Tibial nerve (tissue), 3 donors: ENCODE measurements at regions not wholly inside any gene's neighbourhood (a gene's known extent, or its start where the extent isn't known, plus 50 kb on each side); places are given as distances from the start of the nearest gene placed in this dataset.
"Not testable (repeated sequence)": the region's sequence is repeated elsewhere in the genome, so short reads cannot be mapped to it uniquely, and the experiment has no call there.

Experiments
- CTCF ChIP-seq, 5 experiments: fragments of 200-600 bp in 3 of 5; fragments of 450-650 bp in 2 of 5; sonication (generic) in 3 of 5; IDR thresholded peaks; one replicate each; pipeline ENCODE4 v1.5.1; 2016 to 2019; ENCODE audit warnings: antibody characterized with exemption in 5 of 5, mild to moderate bottlenecking in 3 of 5, moderate library complexity in 2 of 5
- POLR2A ChIP-seq, 2 donors: fragments of 450-650 bp; IDR thresholded peaks; one replicate each; pipeline ENCODE4 v1.6.1; 2017; ENCODE audit warnings: antibody characterized with exemption in 2 of 2, mild to moderate bottlenecking in 2 of 2, moderate library complexity in 2 of 2

DNA sequence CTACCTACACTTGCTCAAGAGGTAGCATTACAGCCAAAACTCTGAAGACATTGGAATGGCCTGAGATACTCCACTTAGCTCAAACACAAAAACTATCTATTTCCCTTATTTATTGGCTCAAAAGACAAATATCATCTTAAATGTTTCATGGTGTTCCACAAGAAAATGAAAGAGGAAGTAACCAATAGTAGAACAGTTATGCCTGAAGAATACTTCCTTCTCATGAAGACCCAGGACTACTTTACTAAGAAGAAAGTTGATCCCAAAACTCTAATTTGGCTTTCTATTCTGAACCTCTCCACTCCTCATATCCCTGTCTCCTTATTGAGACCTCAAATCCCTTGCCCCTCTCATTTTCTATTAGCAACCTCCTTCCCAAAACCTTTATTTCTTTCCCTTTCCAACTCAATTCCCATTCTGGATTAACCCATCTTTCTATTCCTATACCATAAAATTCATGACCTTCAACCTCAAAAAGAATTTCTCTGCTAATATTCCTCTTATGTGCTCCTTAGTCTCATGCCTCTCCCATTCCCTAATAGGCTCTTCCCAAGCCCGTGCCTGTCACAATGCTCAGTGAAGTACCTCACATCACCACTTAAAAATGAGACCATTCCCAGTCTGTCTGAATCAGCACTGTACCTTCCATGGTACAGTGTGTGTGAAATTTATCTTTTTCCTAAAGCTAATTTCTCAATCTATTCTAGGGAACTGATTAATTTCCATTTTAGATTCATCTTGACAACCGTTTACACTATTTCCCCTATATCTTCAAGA lies 302.2 kb downstream of the ZNF37A start:
- not testable (repeated sequence) for TF ChIP-seq CTCF, POLR2A (IDR thresholded peaks at IDR 0.05)
